GM12878 (cell line): ENCODE measurements at regions not wholly inside any gene's neighbourhood (a gene's known extent, or its start where the extent isn't known, plus 50 kb on each side); places are given as distances from the start of the nearest gene placed in this dataset.

Experiments used
- ATF3 ChIP-seq: IDR thresholded peaks from 2 replicates; pipeline ENCODE4 v1.6.1; 2011; ENCODE audit warnings: low read depth, mild to moderate bottlenecking, low read length, moderate library complexity, borderline replicate concordance; ENCODE audit errors: extremely low read depth
- BCL3 ChIP-seq: IDR thresholded peaks from 2 replicates; pipeline ENCODE4 v1.6.1; 2011; ENCODE audit warnings: borderline replicate concordance, low read depth, mild to moderate bottlenecking, moderate library complexity, low read length; ENCODE audit not compliant: insufficient read depth, poor library complexity, severe bottlenecking
- CHD2 ChIP-seq: IDR thresholded peaks from 2 replicates; pipeline ENCODE4 v1.6.1; 2011; ENCODE audit warnings: low read depth, low read length, improper control_type of control experiment, borderline replicate concordance
- CTCF ChIP-seq, 3 experiments: IDR thresholded peaks in 2 of 3; conservative IDR thresholded peaks in 1 of 3; 2 replicates each; pipeline ENCODE4 v1.5.1; 2011; ENCODE audit warnings: low read depth in 3 of 3, low read length in 3 of 3, mild to moderate bottlenecking in 3 of 3, control low read depth in 2 of 3, moderate library complexity in 2 of 3, inconsistent platforms in 1 of 3, mixed read lengths in 1 of 3; ENCODE audit not compliant: control insufficient read depth in 2 of 3, insufficient read depth in 1 of 3; ENCODE audit errors: extremely low read depth in 1 of 3
- E4F1 ChIP-seq: fragments of 450-650 bp; IDR thresholded peaks from 2 replicates; pipeline ENCODE4 v1.6.1; 2018; ENCODE audit warnings: borderline replicate concordance, mild to moderate bottlenecking; ENCODE audit not compliant: partially characterized antibody
- FOS ChIP-seq: IDR thresholded peaks from 3 replicates; pipeline ENCODE4 v1.6.1; 2011; ENCODE audit warnings: borderline replicate concordance; ENCODE audit not compliant: insufficient read length; ENCODE audit errors: extremely low read depth
- NKRF ChIP-seq: fragments of 450-650 bp; conservative IDR thresholded peaks from 2 replicates; pipeline ENCODE4 v1.6.1; 2017; ENCODE audit warnings: mild to moderate bottlenecking, moderate library complexity
- YY1 ChIP-seq: IDR thresholded peaks from 2 replicates; pipeline ENCODE4 v1.6.1; 2011; ENCODE audit warnings: low read depth, mild to moderate bottlenecking, low read length
- ZNF274 ChIP-seq: IDR thresholded peaks from one replicate; pipeline ENCODE4 v1.8.0; 2011; ENCODE audit not compliant: insufficient read length, insufficient read depth

GRCh38 chr2:65549631-65550030 is 117.2 kb upstream of the SPRED2 start:
- TF ChIP-seq YY1 (no peak), ZNF274 (no peak), FOS (no peak), NKRF (no peak), ATF3 (no peak), CHD2 (no peak), BCL3 (no peak), CTCF (IDR thresholded peaks at IDR 0.05 in 2 of 3, conservative IDR thresholded peaks at IDR 0.05 in 1 of 3; ENCODE audit: control insufficient read depth in 2 of 3, extremely low read depth in 1 of 3, insufficient read depth in 1 of 3, low read depth in 3 of 3, low read length in 3 of 3) (no peak), E4F1 (no peak)
